Neural crest cell (in vitro differentiated cells): ENCODE measurements at regions not wholly inside any gene's neighbourhood (a gene's known extent, or its start where the extent isn't known, plus 50 kb on each side); places are given as distances from the start of the nearest gene placed in this dataset.

Experiments
- DNase-seq: peaks from one replicate; pipeline ENCODE4 v3.0.0; 2021; ENCODE audit warnings: low read depth, mixed read lengths, low spot score
- H3K27ac Mint-ChIP-seq: one replicate; pipeline ENCODE4 v1.8.0; 2021; ENCODE audit warnings: mild to moderate bottlenecking, mixed read lengths; ENCODE audit not compliant: unreplicated experiment
- H3K27me3 Mint-ChIP-seq: 2 replicates; pipeline ENCODE4 v1.8.0; 2021; ENCODE audit warnings: low read depth, mild to moderate bottlenecking, mixed read lengths
- H3K36me3 Mint-ChIP-seq: 2 replicates; pipeline ENCODE4 v1.8.0; 2021; ENCODE audit warnings: low read depth, mild to moderate bottlenecking, mixed read lengths
- H3K4me1 Mint-ChIP-seq: 2 replicates; pipeline ENCODE4 v1.8.0; 2021; ENCODE audit warnings: mixed read lengths
- H3K4me3 Mint-ChIP-seq: one replicate; pipeline ENCODE4 v1.8.0; 2021; ENCODE audit warnings: mild to moderate bottlenecking, mixed read lengths
- H3K9me3 Mint-ChIP-seq: 2 replicates; pipeline ENCODE4 v1.8.0; 2021; ENCODE audit warnings: mixed read lengths
- TF ChIP-seq, protein P1 (sequence below): fragments of 200-600 bp; sonication (generic); conservative IDR thresholded peaks from 2 replicates; pipeline ENCODE4 v1.5.0; 2021; ENCODE audit warnings: antibody characterized with exemption, mild to moderate bottlenecking

DNA sequence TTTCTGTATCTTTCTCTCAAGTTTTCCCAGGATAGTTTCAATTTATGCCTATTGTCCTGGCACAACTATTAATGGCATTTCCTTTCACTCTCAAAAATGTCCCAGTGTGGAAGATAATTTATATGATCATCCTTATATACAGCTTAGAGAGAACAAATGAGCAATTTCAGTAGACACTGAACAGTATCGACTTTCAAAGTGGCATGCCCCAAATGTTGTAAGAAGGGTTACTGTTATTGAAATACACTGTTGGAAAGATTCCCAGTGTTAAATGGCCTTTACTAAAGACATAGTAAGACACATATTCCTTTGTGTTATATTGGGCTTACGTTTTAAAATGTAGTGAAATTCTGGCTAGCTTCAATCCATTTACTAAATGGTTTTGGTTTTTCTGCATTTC, 202.3 kb upstream of the CDKN3 start:
- H3K27me3 Mint-ChIP-seq: no peaks in the 10 kb centered on the region

GRCh38 chr14:54197369-54197768, 199.4 kb upstream of the CDKN3 start:
- H3K27me3 Mint-ChIP-seq: no peaks in the 10 kb centered on the region
- H3K36me3 Mint-ChIP-seq: peaks cover 2% of the 10 kb centered on the region
- peaks cover 5% of the 10 kb centered on the region for H3K9me3 Mint-ChIP-seq
- H3K4me1 Mint-ChIP-seq: no peaks in the 10 kb centered on the region
- H3K4me3 Mint-ChIP-seq: no peak overlapping the region
- H3K27ac Mint-ChIP-seq: no peak overlapping the region
- DNase-seq: no peak
- TF ChIP-seq, protein P1, sequence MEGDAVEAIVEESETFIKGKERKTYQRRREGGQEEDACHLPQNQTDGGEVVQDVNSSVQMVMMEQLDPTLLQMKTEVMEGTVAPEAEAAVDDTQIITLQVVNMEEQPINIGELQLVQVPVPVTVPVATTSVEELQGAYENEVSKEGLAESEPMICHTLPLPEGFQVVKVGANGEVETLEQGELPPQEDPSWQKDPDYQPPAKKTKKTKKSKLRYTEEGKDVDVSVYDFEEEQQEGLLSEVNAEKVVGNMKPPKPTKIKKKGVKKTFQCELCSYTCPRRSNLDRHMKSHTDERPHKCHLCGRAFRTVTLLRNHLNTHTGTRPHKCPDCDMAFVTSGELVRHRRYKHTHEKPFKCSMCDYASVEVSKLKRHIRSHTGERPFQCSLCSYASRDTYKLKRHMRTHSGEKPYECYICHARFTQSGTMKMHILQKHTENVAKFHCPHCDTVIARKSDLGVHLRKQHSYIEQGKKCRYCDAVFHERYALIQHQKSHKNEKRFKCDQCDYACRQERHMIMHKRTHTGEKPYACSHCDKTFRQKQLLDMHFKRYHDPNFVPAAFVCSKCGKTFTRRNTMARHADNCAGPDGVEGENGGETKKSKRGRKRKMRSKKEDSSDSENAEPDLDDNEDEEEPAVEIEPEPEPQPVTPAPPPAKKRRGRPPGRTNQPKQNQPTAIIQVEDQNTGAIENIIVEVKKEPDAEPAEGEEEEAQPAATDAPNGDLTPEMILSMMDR: no peak

More for the DNA sequence above, 202.3 kb upstream of the CDKN3 start:
- no peaks in the 10 kb centered on the region for H3K36me3 Mint-ChIP-seq
- TF ChIP-seq, protein P1: no peak
- peaks cover 4% of the 10 kb centered on the region for H3K9me3 Mint-ChIP-seq
- peaks cover 14% of the 10 kb centered on the region for H3K4me1 Mint-ChIP-seq
- H3K4me3 Mint-ChIP-seq: no peak overlapping the region
- no peak overlapping the region for H3K27ac Mint-ChIP-seq
- no peak for DNase-seq

- Mint-ChIP-seq H3K4me3 (no peak overlapping the region), H3K36me3 (peaks cover 5% of the 10 kb centered on the region), H3K27ac (no peak overlapping the region), H3K27me3 (no peaks in the 10 kb centered on the region), H3K9me3 (peaks cover 5% of the 10 kb centered on the region), H3K4me1 (no peaks in the 10 kb centered on the region)
- no peak for DNase-seq
- TF ChIP-seq, protein P1: no peak
Measured at GRCh38 chr14:54200726-54201125, 196.1 kb upstream of the CDKN3 start.

DNA sequence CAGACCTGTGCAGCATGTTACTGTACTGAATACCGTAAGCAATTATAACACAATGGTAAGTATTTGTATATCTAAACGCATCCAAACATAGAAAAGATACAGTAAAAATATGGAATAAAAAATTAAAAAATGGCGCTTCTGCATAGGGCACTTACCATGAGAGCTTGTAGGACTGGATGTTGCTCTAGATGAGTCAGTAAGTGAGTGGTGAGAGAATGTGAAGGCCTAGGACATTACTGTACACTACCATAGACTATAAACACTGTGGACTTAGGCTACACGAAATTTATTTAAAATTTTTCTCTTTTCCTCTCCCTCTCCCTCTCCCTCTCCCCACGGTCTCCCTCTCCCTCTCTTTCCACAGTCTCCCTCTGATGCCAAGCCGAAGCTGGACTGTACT, 194.5 kb upstream of the CDKN3 start:
- H3K9me3 Mint-ChIP-seq: peaks cover 5% of the 10 kb centered on the region
- DNase-seq: no peak

DNA sequence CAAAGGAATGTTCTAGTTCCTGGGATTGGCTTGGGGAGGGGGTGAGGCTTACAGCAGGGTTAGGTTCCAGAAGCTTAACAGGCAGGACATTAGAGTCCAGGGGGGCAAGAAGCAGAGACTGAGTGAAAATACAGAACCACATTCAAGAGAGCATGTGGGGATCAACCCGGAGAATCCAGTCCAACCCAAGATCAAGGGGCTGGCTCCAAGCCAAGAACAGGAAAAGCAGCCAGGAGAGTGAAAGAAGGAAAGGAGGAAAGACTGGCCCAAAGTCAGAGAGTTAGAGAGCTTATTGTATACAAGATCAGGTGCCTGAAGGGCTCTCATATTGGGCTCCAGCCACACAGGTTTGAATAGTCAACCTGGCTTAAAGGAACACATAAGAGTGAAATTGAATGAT, 190.3 kb upstream of the CDKN3 start:
- no peaks in the 10 kb centered on the region for H3K9me3 Mint-ChIP-seq
- H3K4me1 Mint-ChIP-seq: no peaks in the 10 kb centered on the region
- H3K27me3 Mint-ChIP-seq: no peaks in the 10 kb centered on the region
- peaks cover 2% of the 10 kb centered on the region for H3K36me3 Mint-ChIP-seq
- H3K4me3 Mint-ChIP-seq: no peak overlapping the region
- H3K27ac Mint-ChIP-seq: no peak overlapping the region
- no peak for DNase-seq
- TF ChIP-seq, protein P1: no peak

More for the DNA sequence above, 194.5 kb upstream of the CDKN3 start:
- H3K4me1 Mint-ChIP-seq: no peaks in the 10 kb centered on the region
- no peak overlapping the region for H3K4me3 Mint-ChIP-seq
- no peaks in the 10 kb centered on the region for H3K27me3 Mint-ChIP-seq
- peaks cover 5% of the 10 kb centered on the region for H3K36me3 Mint-ChIP-seq
- H3K27ac Mint-ChIP-seq: no peak overlapping the region
- TF ChIP-seq, protein P1: no peak

- H3K27ac Mint-ChIP-seq: no peak overlapping the region
- no peak overlapping the region for H3K4me3 Mint-ChIP-seq
- H3K36me3 Mint-ChIP-seq: peaks cover 2% of the 10 kb centered on the region
- TF ChIP-seq, protein P1: no peak
- no peak for DNase-seq
- no peaks in the 10 kb centered on the region for H3K9me3 Mint-ChIP-seq
- H3K27me3 Mint-ChIP-seq: no peaks in the 10 kb centered on the region
- peaks cover 4% of the 10 kb centered on the region for H3K4me1 Mint-ChIP-seq
Measured at GRCh38 chr14:54207075-54207474, 189.7 kb upstream of the CDKN3 start.
